Hepatocyte (in vitro differentiated cells): ENCODE measurements at regions not wholly inside any gene's neighbourhood (a gene's known extent, or its start where the extent isn't known, plus 50 kb on each side); places are given as distances from the start of the nearest gene placed in this dataset.

ENCODE experiments used
- DNase-seq: peaks from one replicate; pipeline ENCODE4 v3.0.0-alpha.2; 2016; ENCODE audit warnings: low spot score
- H2AFZ ChIP-seq: fragments of 200-600 bp; sonication (generic); 2 replicates; pipeline ENCODE4 v1.6.0; 2016; ENCODE audit warnings: antibody characterized with exemption, mild to moderate bottlenecking
- H3K27ac ChIP-seq: fragments of 200-600 bp; sonication (generic); 2 replicates; pipeline ENCODE4 v1.5.1; 2016; ENCODE audit warnings: mild to moderate bottlenecking
- H3K27me3 ChIP-seq: fragments of 200-600 bp; sonication (generic); 2 replicates; pipeline ENCODE4 v1.6.1; 2016
- H3K36me3 ChIP-seq: fragments of 200-600 bp; sonication (generic); replicated peaks from 2 replicates; pipeline ENCODE4 v1.5.1; 2016; ENCODE audit warnings: low read depth; ENCODE audit not compliant: insufficient read depth
- H3K4me1 ChIP-seq: fragments of 200-600 bp; sonication (generic); 2 replicates; pipeline ENCODE4 v1.5.1; 2016; ENCODE audit warnings: mild to moderate bottlenecking, moderate library complexity; ENCODE audit not compliant: insufficient read depth
- H3K4me2 ChIP-seq: fragments of 200-600 bp; sonication (generic); 2 replicates; pipeline ENCODE4 v1.6.0; 2016
- H3K4me3 ChIP-seq: fragments of 200-600 bp; sonication (generic); 2 replicates; pipeline ENCODE4 v1.5.1; 2016; ENCODE audit warnings: mild to moderate bottlenecking
- H3K79me2 ChIP-seq: fragments of 200-600 bp; sonication (generic); 2 replicates; pipeline ENCODE4 v1.6.0; 2017; ENCODE audit warnings: mild to moderate bottlenecking
- H3K9me2 ChIP-seq: fragments of 200-600 bp; sonication (generic); replicated peaks from 2 replicates; pipeline ENCODE4 v1.6.0; 2017; ENCODE audit warnings: mild to moderate bottlenecking; ENCODE audit not compliant: insufficient read depth
- H3K9me3 ChIP-seq: fragments of 200-600 bp; sonication (generic); 2 replicates; pipeline ENCODE4 v1.5.1; 2016; ENCODE audit warnings: low read depth, mild to moderate bottlenecking
- H4K20me1 ChIP-seq: fragments of 200-600 bp; sonication (generic); 2 replicates; pipeline ENCODE4 v1.6.0; 2016; ENCODE audit warnings: mild to moderate bottlenecking; ENCODE audit not compliant: insufficient read depth, poor library complexity, severe bottlenecking
- EZH2 ChIP-seq: fragments of 200-600 bp; sonication (generic); IDR thresholded peaks from 2 replicates; pipeline ENCODE4 v1.6.1; 2016; ENCODE audit warnings: antibody characterized with exemption, mild to moderate bottlenecking, borderline replicate concordance
- EZH2phosphoT487 ChIP-seq: fragments of 200-600 bp; sonication (generic); IDR thresholded peaks from one replicate; pipeline ENCODE4 v1.6.1; 2018; ENCODE audit warnings: antibody characterized with exemption, mild to moderate bottlenecking, low read depth, moderate library complexity; ENCODE audit not compliant: unreplicated experiment, severe bottlenecking
- WGBS: methylation state at CpG from one replicate; pipeline ENCODE4 v1.1.6; 2016; ENCODE audit warnings: low lambda C conversion rate; ENCODE audit errors: missing lambda C conversion rate; 5-methylcytosine and 5-hydroxymethylcytosine counted together
- TF ChIP-seq, protein P1 (sequence below): fragments of 200-600 bp; sonication (generic); IDR thresholded peaks from 2 replicates; pipeline ENCODE4 v1.5.1; 2016; ENCODE audit warnings: antibody characterized with exemption, mild to moderate bottlenecking; ENCODE audit not compliant: poor library complexity

DNA sequence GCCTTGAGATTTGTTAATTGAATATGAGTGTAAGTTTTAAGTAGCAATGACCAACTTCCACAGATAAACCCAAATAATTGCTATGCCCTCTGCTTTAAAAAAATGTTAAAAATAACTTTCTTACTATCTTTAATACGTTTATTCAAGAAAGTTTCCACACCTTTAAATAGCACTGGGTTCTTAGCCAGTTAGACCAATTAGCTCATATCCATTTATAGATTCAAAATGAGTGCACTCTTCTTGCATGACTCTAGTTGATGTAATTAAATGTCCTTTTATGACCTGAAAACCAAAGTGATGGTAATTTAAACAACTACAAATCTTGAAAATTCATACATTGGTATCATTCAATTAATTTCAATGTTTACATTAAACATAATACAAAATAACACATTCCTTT, 50.8 kb upstream of the CACNA2D1 start:
- Histone ChIP-seq H3K36me3 (no peaks in the 10 kb centered on the region), H3K79me2 (no peaks in the 10 kb centered on the region), H3K4me3 (no peak overlapping the region), H3K9me3 (no peaks in the 10 kb centered on the region), H4K20me1 (no peaks in the 10 kb centered on the region), H3K9me2 (no peaks in the 10 kb centered on the region), H3K27ac (no peak overlapping the region), H3K4me2 (no peak overlapping the region), H2AFZ (no peak overlapping the region), H3K4me1 (no peaks in the 10 kb centered on the region), H3K27me3 (no peaks in the 10 kb centered on the region)
- no peak for DNase-seq
- TF ChIP-seq EZH2 (no peak), EZH2phosphoT487 (no peak)
- TF ChIP-seq, protein P1, sequence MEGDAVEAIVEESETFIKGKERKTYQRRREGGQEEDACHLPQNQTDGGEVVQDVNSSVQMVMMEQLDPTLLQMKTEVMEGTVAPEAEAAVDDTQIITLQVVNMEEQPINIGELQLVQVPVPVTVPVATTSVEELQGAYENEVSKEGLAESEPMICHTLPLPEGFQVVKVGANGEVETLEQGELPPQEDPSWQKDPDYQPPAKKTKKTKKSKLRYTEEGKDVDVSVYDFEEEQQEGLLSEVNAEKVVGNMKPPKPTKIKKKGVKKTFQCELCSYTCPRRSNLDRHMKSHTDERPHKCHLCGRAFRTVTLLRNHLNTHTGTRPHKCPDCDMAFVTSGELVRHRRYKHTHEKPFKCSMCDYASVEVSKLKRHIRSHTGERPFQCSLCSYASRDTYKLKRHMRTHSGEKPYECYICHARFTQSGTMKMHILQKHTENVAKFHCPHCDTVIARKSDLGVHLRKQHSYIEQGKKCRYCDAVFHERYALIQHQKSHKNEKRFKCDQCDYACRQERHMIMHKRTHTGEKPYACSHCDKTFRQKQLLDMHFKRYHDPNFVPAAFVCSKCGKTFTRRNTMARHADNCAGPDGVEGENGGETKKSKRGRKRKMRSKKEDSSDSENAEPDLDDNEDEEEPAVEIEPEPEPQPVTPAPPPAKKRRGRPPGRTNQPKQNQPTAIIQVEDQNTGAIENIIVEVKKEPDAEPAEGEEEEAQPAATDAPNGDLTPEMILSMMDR = no peak
- 66% methylated on average over 1 of the region's 1 CpG for WGBS
